Ishikawa (cell line): ENCODE measurements at regions not wholly inside any gene's neighbourhood (a gene's known extent, or its start where the extent isn't known, plus 50 kb on each side); places are given as distances from the start of the nearest gene placed in this dataset.

Source experiments
- CEBPB ChIP-seq: IDR thresholded peaks from 2 replicates; pipeline ENCODE4 v1.6.1; 2012
- CREB1 ChIP-seq: IDR thresholded peaks from 2 replicates; pipeline ENCODE4 v1.6.1; 2012; ENCODE audit warnings: low read depth
- EGR1 ChIP-seq: IDR thresholded peaks from 2 replicates; pipeline ENCODE4 v1.6.1; 2012
- EP300 ChIP-seq: IDR thresholded peaks from 2 replicates; pipeline ENCODE4 v1.6.1; 2012; ENCODE audit warnings: borderline replicate concordance
- FOXM1 ChIP-seq: IDR thresholded peaks from 2 replicates; pipeline ENCODE4 v1.6.1; 2012; ENCODE audit warnings: low read depth, borderline replicate concordance
- MAX ChIP-seq: IDR thresholded peaks from 2 replicates; pipeline ENCODE4 v1.6.1; 2012
- NFIC ChIP-seq: IDR thresholded peaks from 2 replicates; pipeline ENCODE4 v1.6.1; 2012
- RAD21 ChIP-seq: IDR thresholded peaks from 2 replicates; pipeline ENCODE4 v1.6.1; 2012; ENCODE audit warnings: low read depth
- REST ChIP-seq: IDR thresholded peaks from 2 replicates; pipeline ENCODE4 v1.6.1; 2012; ENCODE audit warnings: low read depth, mild to moderate bottlenecking
- TAF1 ChIP-seq: IDR thresholded peaks from 2 replicates; pipeline ENCODE4 v1.6.1; 2012; ENCODE audit warnings: low read depth, mild to moderate bottlenecking
- TEAD4 ChIP-seq: IDR thresholded peaks from 2 replicates; pipeline ENCODE4 v1.6.1; 2012
- USF1 ChIP-seq: IDR thresholded peaks from 2 replicates; pipeline ENCODE4 v1.6.1; 2012
- YY1 ChIP-seq: IDR thresholded peaks from 2 replicates; pipeline ENCODE4 v1.6.1; 2012; ENCODE audit warnings: low read depth
- ZBTB7A ChIP-seq: IDR thresholded peaks from 2 replicates; pipeline ENCODE4 v1.6.1; 2012; ENCODE audit warnings: low read depth

- TF ChIP-seq USF1 (no peak), YY1 (no peak), REST (no peak), MAX (no peak), TAF1 (no peak), CREB1 (no peak), EP300 (no peak), EGR1 (no peak), RAD21 (no peak), TEAD4 (no peak), CEBPB (no peak), NFIC (no peak), ZBTB7A (no peak), FOXM1 (no peak)
Observed at GRCh38 chr20:17003170-17003870, 223.5 kb upstream of the PCSK2 start.
